Suprapubic skin (tissue), 4 donors: ENCODE measurements at regions not wholly inside any gene's neighbourhood (a gene's known extent, or its start where the extent isn't known, plus 50 kb on each side); places are given as distances from the start of the nearest gene placed in this dataset.

Source experiments
- DNase-seq, 2 donors: peaks; one replicate each; pipeline ENCODE4 v3.0.0-alpha.2; 2019; ENCODE audit warnings: low spot score in 2 of 2
- H3K27ac ChIP-seq: fragments of 200-600 bp; sonication (generic); one replicate; pipeline ENCODE4 v1.5.1; 2019
- H3K27me3 ChIP-seq: fragments of 200-600 bp; sonication (generic); one replicate; pipeline ENCODE4 v1.5.1; 2019
- H3K36me3 ChIP-seq: fragments of 200-600 bp; sonication (generic); one replicate; pipeline ENCODE4 v1.5.1; 2019
- H3K4me1 ChIP-seq: fragments of 200-600 bp; sonication (generic); one replicate; pipeline ENCODE4 v1.5.1; 2019
- H3K4me3 ChIP-seq: fragments of 200-600 bp; sonication (generic); one replicate; pipeline ENCODE4 v1.5.1; 2019; ENCODE audit warnings: mild to moderate bottlenecking
- H3K9me3 ChIP-seq: fragments of 200-600 bp; sonication (generic); one replicate; pipeline ENCODE4 v1.5.1; 2019
- EP300 ChIP-seq: sonication (generic); formaldehyde crosslinking; IDR thresholded peaks from one replicate; pipeline ENCODE4 v1.6.1; 2017; ENCODE audit warnings: antibody characterized with exemption
- POLR2A ChIP-seq, 2 donors: fragments of 450-650 bp; IDR thresholded peaks; one replicate each; pipeline ENCODE4 v1.6.1; 2017; ENCODE audit warnings: antibody characterized with exemption in 2 of 2, mild to moderate bottlenecking in 2 of 2, moderate library complexity in 2 of 2
- POLR2AphosphoS5 ChIP-seq, 3 donors: sonication (generic); formaldehyde crosslinking; IDR thresholded peaks; one replicate each; pipeline ENCODE4 v1.6.1; 2017; ENCODE audit warnings: antibody characterized with exemption in 3 of 3
- WGBS: methylation state at CpG from one replicate; pipeline ENCODE4 v1.1.5; 2018; 5-methylcytosine and 5-hydroxymethylcytosine counted together
- TF ChIP-seq, protein P1 (sequence below), 2 donors: fragments of 200-600 bp in 1 of 2; fragments of 450-650 bp in 1 of 2; sonication (generic) in 1 of 2; IDR thresholded peaks; one replicate each; pipeline ENCODE4 v1.5.1; 2016 to 2019; ENCODE audit warnings: antibody characterized with exemption in 2 of 2, mild to moderate bottlenecking in 1 of 2, moderate library complexity in 1 of 2

GRCh38 chr17:59488805-59489204 is 76.6 kb upstream of the DHX40 start:
- TF ChIP-seq EP300 (no peak), POLR2A (IDR thresholded peaks at IDR 0.05) (no peak), POLR2AphosphoS5 (IDR thresholded peaks at IDR 0.05) (no peak)
- TF ChIP-seq, protein P1, sequence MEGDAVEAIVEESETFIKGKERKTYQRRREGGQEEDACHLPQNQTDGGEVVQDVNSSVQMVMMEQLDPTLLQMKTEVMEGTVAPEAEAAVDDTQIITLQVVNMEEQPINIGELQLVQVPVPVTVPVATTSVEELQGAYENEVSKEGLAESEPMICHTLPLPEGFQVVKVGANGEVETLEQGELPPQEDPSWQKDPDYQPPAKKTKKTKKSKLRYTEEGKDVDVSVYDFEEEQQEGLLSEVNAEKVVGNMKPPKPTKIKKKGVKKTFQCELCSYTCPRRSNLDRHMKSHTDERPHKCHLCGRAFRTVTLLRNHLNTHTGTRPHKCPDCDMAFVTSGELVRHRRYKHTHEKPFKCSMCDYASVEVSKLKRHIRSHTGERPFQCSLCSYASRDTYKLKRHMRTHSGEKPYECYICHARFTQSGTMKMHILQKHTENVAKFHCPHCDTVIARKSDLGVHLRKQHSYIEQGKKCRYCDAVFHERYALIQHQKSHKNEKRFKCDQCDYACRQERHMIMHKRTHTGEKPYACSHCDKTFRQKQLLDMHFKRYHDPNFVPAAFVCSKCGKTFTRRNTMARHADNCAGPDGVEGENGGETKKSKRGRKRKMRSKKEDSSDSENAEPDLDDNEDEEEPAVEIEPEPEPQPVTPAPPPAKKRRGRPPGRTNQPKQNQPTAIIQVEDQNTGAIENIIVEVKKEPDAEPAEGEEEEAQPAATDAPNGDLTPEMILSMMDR (IDR thresholded peaks at IDR 0.05), result no peak

GRCh38 chr17:59490216-59490615 is 75.2 kb upstream of the DHX40 start:
- Histone ChIP-seq H3K27me3 (no peaks in the 10 kb centered on the region), H3K9me3 (no peaks in the 10 kb centered on the region), H3K36me3 (no peaks in the 10 kb centered on the region), H3K27ac (no peak overlapping the region), H3K4me3 (no peak overlapping the region), H3K4me1 (no peaks in the 10 kb centered on the region)
- 38% methylated on average over 3 of the region's 3 CpGs for WGBS
- DNase-seq, result no peak
- TF ChIP-seq POLR2AphosphoS5 (IDR thresholded peaks at IDR 0.05) (no peak), EP300 (no peak), POLR2A (IDR thresholded peaks at IDR 0.05) (no peak)
- TF ChIP-seq, protein P1 (IDR thresholded peaks at IDR 0.05), result no peak

More at GRCh38 chr17:59488805-59489204, 76.6 kb upstream of the DHX40 start:
- Histone ChIP-seq H3K27ac (no peak overlapping the region), H3K27me3 (no peaks in the 10 kb centered on the region), H3K4me1 (no peaks in the 10 kb centered on the region), H3K9me3 (no peaks in the 10 kb centered on the region), H3K36me3 (no peaks in the 10 kb centered on the region), H3K4me3 (no peak overlapping the region)
- DNase-seq, result no peak
- WGBS, result 95% methylated on average over 5 of the region's 5 CpGs

- H3K9me3 ChIP-seq, result no peaks in the 10 kb centered on the region
- H3K27me3 ChIP-seq, result no peaks in the 10 kb centered on the region
- WGBS, result 50% methylated on average over 5 of the region's 5 CpGs
- DNase-seq, result no peak
- H3K4me3 ChIP-seq, result no peak overlapping the region
- H3K4me1 ChIP-seq, result no peaks in the 10 kb centered on the region
- no peak overlapping the region for H3K27ac ChIP-seq
- H3K36me3 ChIP-seq, result no peaks in the 10 kb centered on the region
- no peak for TF ChIP-seq POLR2AphosphoS5 (IDR thresholded peaks at IDR 0.05)
- TF ChIP-seq, protein P1 (IDR thresholded peaks at IDR 0.05), result no peak
- TF ChIP-seq POLR2A (IDR thresholded peaks at IDR 0.05), result no peak
- no peak for TF ChIP-seq EP300
Observed at GRCh38 chr17:59491353-59492090, 73.9 kb upstream of the DHX40 start.

DNA sequence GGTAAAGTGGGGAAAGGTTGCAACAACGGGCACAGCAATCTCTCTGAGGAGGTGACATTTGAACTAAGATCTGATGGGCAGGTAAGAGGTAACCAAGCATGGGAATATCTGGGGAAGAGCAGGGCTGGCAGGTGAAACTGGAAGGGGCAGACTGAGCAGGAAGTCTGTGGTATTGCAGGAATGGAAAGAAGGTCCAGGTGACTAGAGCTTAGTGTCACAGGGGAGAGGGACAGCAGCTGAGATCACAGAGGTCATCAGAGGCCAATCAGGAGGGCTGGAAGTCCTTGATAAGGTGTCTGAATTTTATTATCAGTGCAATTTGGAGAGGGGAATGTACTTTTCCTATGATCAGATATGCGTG is 73.3 kb upstream of the DHX40 start:
- no peaks in the 10 kb centered on the region for H3K36me3 ChIP-seq
- H3K4me3 ChIP-seq, result no peak overlapping the region
- H3K9me3 ChIP-seq, result no peaks in the 10 kb centered on the region
- no peak overlapping the region for H3K27ac ChIP-seq
- H3K27me3 ChIP-seq, result no peaks in the 10 kb centered on the region
- H3K4me1 ChIP-seq, result no peaks in the 10 kb centered on the region
- TF ChIP-seq, protein P1 (IDR thresholded peaks at IDR 0.05), result no peak
- TF ChIP-seq POLR2A (IDR thresholded peaks at IDR 0.05) (no peak), EP300 (no peak), POLR2AphosphoS5 (IDR thresholded peaks at IDR 0.05) (no peak)
- 54% methylated on average over 2 of the region's 2 CpGs for WGBS
- no peak for DNase-seq

- no peak overlapping the region for H3K4me3 ChIP-seq
- no peaks in the 10 kb centered on the region for H3K9me3 ChIP-seq
- no peak overlapping the region for H3K27ac ChIP-seq
- 60% methylated on average over 3 of the region's 3 CpGs for WGBS
- H3K27me3 ChIP-seq, result no peaks in the 10 kb centered on the region
- no peaks in the 10 kb centered on the region for H3K36me3 ChIP-seq
- DNase-seq, result no peak
- no peak for TF ChIP-seq EP300
- TF ChIP-seq POLR2AphosphoS5 (IDR thresholded peaks at IDR 0.05), result no peak
- no peak for TF ChIP-seq POLR2A (IDR thresholded peaks at IDR 0.05)
- TF ChIP-seq, protein P1 (IDR thresholded peaks at IDR 0.05), result no peak
- H3K4me1 ChIP-seq, result no peaks in the 10 kb centered on the region
Observed at GRCh38 chr17:59493867-59494266, 71.5 kb upstream of the DHX40 start.
